PC-9 (cell line): ENCODE measurements at regions not wholly inside any gene's neighbourhood (a gene's known extent, or its start where the extent isn't known, plus 50 kb on each side); places are given as distances from the start of the nearest gene placed in this dataset.

Experiments used
- BruUV-seq: library from RNA; stranded (reverse); fragments of 400-500 nt; replicated peaks from 2 replicates; lab custom pipeline; 2021; lab: Mats Ljungman, UMichigan
- CTCF ChIA-PET: fragments of 300-600 bp; sonication (Branson Sonifier 250); formaldehyde crosslinking; loops from one replicate; lab custom pipeline; 2022; ENCODE audit warnings: antibody characterized with exemption; lab: Charles Lee
- POLR2A ChIA-PET: fragments of 300-600 bp; sonication (Branson Sonifier 250); formaldehyde crosslinking; loops from one replicate; lab custom pipeline; 2022; ENCODE audit warnings: antibody characterized with exemption; ENCODE audit not compliant: unreplicated experiment; lab: Charles Lee
- DNase-seq, 2 experiments: peaks; one replicate each; pipeline versions ENCODE4 v3.0.0 to v3.0.0-alpha.2; 2015 to 2022; ENCODE audit warnings: mixed read lengths in 1 of 2
- H2AFZ ChIP-seq: fragments of 200-600 bp; sonication (generic); 2 replicates; pipeline ENCODE4 v1.8.1; 2017; ENCODE audit warnings: antibody characterized with exemption
- H3F3A ChIP-seq: fragments of 200-600 bp; sonication (generic); 2 replicates; pipeline ENCODE4 v1.8.1; 2017; ENCODE audit warnings: antibody characterized with exemption, mild to moderate bottlenecking, low read depth; ENCODE audit not compliant: insufficient read depth
- H3K27ac ChIP-seq: fragments of 200-600 bp; sonication (generic); 2 replicates; pipeline ENCODE4 v1.6.1; 2016; ENCODE audit warnings: mixed run types
- H3K27me3 ChIP-seq: fragments of 200-600 bp; sonication (generic); 2 replicates; pipeline ENCODE4 v1.6.1; 2016; ENCODE audit warnings: low read depth, mixed run types; ENCODE audit not compliant: insufficient read depth
- H3K36me3 ChIP-seq: fragments of 200-600 bp; sonication (generic); 2 replicates; pipeline ENCODE4 v1.6.1; 2016; ENCODE audit warnings: low read depth, mixed run types
- H3K4me1 ChIP-seq: fragments of 200-600 bp; sonication (generic); replicated peaks from 2 replicates; pipeline ENCODE4 v1.6.1; 2016; ENCODE audit warnings: mixed run types; ENCODE audit not compliant: insufficient read depth
- H3K4me2 ChIP-seq: fragments of 200-600 bp; sonication (generic); 2 replicates; pipeline ENCODE4 v1.6.1; 2017; ENCODE audit warnings: mixed run types
- H3K4me3 ChIP-seq: fragments of 200-600 bp; sonication (generic); 2 replicates; pipeline ENCODE4 v1.6.1; 2016; ENCODE audit warnings: mixed run types
- H3K79me2 ChIP-seq: fragments of 200-600 bp; sonication (generic); 2 replicates; pipeline ENCODE4 v1.6.1; 2017; ENCODE audit warnings: low read depth, mixed run types
- H3K9me2 ChIP-seq: fragments of 200-600 bp; sonication (generic); 2 replicates; pipeline ENCODE4 v1.8.1; 2017; ENCODE audit warnings: mild to moderate bottlenecking; ENCODE audit not compliant: insufficient read depth
- H3K9me3 ChIP-seq: fragments of 200-600 bp; sonication (generic); 2 replicates; pipeline ENCODE4 v1.8.1; 2016; ENCODE audit warnings: low read depth; ENCODE audit not compliant: insufficient read depth
- H4K20me1 ChIP-seq: fragments of 200-600 bp; sonication (generic); 2 replicates; pipeline ENCODE4 v1.8.1; 2017; ENCODE audit not compliant: insufficient read depth
- CTCF ChIP-seq: fragments of 200-600 bp; sonication (generic); conservative IDR thresholded peaks from 2 replicates; pipeline ENCODE4 v1.6.1; 2017; ENCODE audit warnings: mixed run types, antibody characterized with exemption, mild to moderate bottlenecking, moderate library complexity
- EZH2 ChIP-seq: fragments of 200-600 bp; sonication (generic); IDR thresholded peaks from 2 replicates; pipeline ENCODE4 v1.8.0; 2017; ENCODE audit warnings: antibody characterized with exemption, low read depth
- intact Hi-C: fragments of 100-400 bp; cut with micrococcal nuclease; formaldehyde crosslinking; loops from one replicate; pipeline ENCODE4 v1.10.0; 2022; ENCODE audit not compliant: unreplicated experiment

GRCh38 chr1:197845886-197846285, 56.5 kb upstream of the C1orf53 start:
- CTCF ChIA-PET: no interaction called here

GRCh38 chr1:197844651-197845050, 57.8 kb upstream of the C1orf53 start:
- Histone ChIP-seq H4K20me1 (no peaks in the 10 kb centered on the region), H3K4me3 (no peak overlapping the region), H3K27ac (no peak overlapping the region), H3K4me1 (no peaks in the 10 kb centered on the region), H2AFZ (no peak overlapping the region), H3K4me2 (no peak overlapping the region), H3F3A (no peaks in the 10 kb centered on the region), H3K9me3 (no peaks in the 10 kb centered on the region), H3K27me3 (no peaks in the 10 kb centered on the region), H3K9me2 (no peaks in the 10 kb centered on the region), H3K36me3 (no peaks in the 10 kb centered on the region), H3K79me2 (no peaks in the 10 kb centered on the region)
- POLR2A ChIA-PET: no interaction called here
- CTCF ChIA-PET: no interaction called here
- no TSS peak for BruUV-seq
- intact Hi-C loops: no loop called here
- no peak for TF ChIP-seq EZH2
- no peak for DNase-seq

More at GRCh38 chr1:197845886-197846285, 56.5 kb upstream of the C1orf53 start:
- DNase-seq: no peak
- H3K36me3 ChIP-seq: no peaks in the 10 kb centered on the region
- no TSS peak for BruUV-seq
- H4K20me1 ChIP-seq: no peaks in the 10 kb centered on the region
- no peaks in the 10 kb centered on the region for H3F3A ChIP-seq
- no peaks in the 10 kb centered on the region for H3K79me2 ChIP-seq
- no peaks in the 10 kb centered on the region for H3K27me3 ChIP-seq
- H3K4me3 ChIP-seq: no peak overlapping the region
- no peaks in the 10 kb centered on the region for H3K9me2 ChIP-seq
- no peaks in the 10 kb centered on the region for H3K9me3 ChIP-seq
- POLR2A ChIA-PET: no interaction called here
- H3K4me1 ChIP-seq: no peaks in the 10 kb centered on the region
- intact Hi-C loops: no loop called here
- H3K27ac ChIP-seq: no peak overlapping the region
- no peak overlapping the region for H2AFZ ChIP-seq
- TF ChIP-seq EZH2 (no peak), CTCF (no peak)
- no peak overlapping the region for H3K4me2 ChIP-seq

- POLR2A ChIA-PET: no interaction called here
- TF ChIP-seq EZH2: no peak
- no peak for TF ChIP-seq CTCF
- no peak overlapping the region for H3K4me3 ChIP-seq
Observed at GRCh38 chr1:197843401-197843800, 59.0 kb upstream of the C1orf53 start.

GRCh38 chr1:197842646-197843045, 59.8 kb upstream of the C1orf53 start:
- ChIA-PET CTCF (no interaction called here), POLR2A (no interaction called here)
- peaks cover 15% of the 10 kb centered on the region for H3K4me1 ChIP-seq
- no peak for DNase-seq
- H3K4me3 ChIP-seq: no peak overlapping the region
- intact Hi-C loops: no loop called here
- H3K36me3 ChIP-seq: no peaks in the 10 kb centered on the region
- no peak overlapping the region for H2AFZ ChIP-seq
- no peak overlapping the region for H3K4me2 ChIP-seq
- H3K27ac ChIP-seq: no peak overlapping the region
- H3K27me3 ChIP-seq: no peaks in the 10 kb centered on the region
- H3K9me2 ChIP-seq: no peaks in the 10 kb centered on the region
- H3K9me3 ChIP-seq: no peaks in the 10 kb centered on the region
- H4K20me1 ChIP-seq: no peaks in the 10 kb centered on the region
- no peaks in the 10 kb centered on the region for H3K79me2 ChIP-seq
- BruUV-seq: no TSS peak
- no peaks in the 10 kb centered on the region for H3F3A ChIP-seq
- no peak for TF ChIP-seq CTCF

More at GRCh38 chr1:197843401-197843800, 59.0 kb upstream of the C1orf53 start:
- Histone ChIP-seq H3K79me2 (no peaks in the 10 kb centered on the region), H3K4me1 (peaks cover 8% of the 10 kb centered on the region), H3K27me3 (no peaks in the 10 kb centered on the region), H3F3A (no peaks in the 10 kb centered on the region), H3K27ac (no peak overlapping the region), H3K9me3 (no peaks in the 10 kb centered on the region), H3K36me3 (no peaks in the 10 kb centered on the region), H4K20me1 (no peaks in the 10 kb centered on the region), H3K4me2 (no peak overlapping the region), H3K9me2 (no peaks in the 10 kb centered on the region), H2AFZ (no peak overlapping the region)
- CTCF ChIA-PET: no interaction called here
- intact Hi-C loops: no loop called here
- DNase-seq: no peak
- BruUV-seq: no TSS peak
